ENCODE measurements at regions not wholly inside any gene's neighbourhood (a gene's known extent, or its start where the extent isn't known, plus 50 kb on each side); places are given as distances from the start of the nearest gene placed in this dataset.
A peak's percentile ranks its signal among the peaks of the same experiment; 100 is the strongest.

DNA sequence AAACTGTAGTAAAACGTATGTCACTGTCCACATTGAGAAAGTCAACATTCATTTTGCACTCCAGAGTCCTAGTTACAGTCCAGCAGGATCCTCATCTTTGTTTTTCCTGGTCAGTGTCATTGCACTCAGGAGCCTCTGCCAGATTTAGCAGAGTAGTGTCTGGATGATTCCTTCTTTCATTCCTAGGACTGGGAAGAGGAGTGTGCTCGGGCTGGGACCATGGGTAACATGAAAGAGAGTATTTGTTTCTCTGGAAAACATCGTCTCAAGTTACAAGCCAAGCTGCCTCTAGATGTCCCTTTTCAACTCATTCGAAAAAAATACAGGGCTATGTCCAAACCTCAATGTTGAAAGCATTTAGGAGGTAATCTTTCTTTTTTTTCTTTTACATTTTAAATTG is 69.9 kb upstream of the TNIP3 start:
- no peak for DNase-seq
- in situ Hi-C loops (cut with HindIII; ENCODE audit: low pct_ligation_motif_present, low pct_unique_long_range_greater_than_20kb, low sequenced_read_pairs): no loop called here

DNA sequence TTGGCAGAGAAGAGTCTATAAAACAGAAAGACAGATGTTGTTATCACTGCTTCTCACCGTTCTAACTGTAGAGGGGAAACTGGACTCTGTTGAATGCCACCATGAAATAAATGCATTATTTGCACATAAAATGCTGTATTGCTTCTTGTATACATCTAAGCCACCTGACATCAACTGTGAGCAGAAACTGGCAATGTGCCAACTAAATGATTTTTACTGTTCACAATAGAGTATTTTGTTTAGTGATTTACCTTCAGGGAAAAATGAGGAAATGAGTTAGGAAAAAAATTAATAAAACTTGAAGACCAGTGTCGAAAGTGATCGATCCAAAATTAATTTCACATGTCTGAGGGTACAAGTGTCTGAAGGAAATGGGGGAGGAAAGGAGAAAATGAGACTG is 65.9 kb upstream of the TNIP3 start:
- no peak for DNase-seq
- in situ Hi-C loops (cut with HindIII; ENCODE audit: low pct_ligation_motif_present, low pct_unique_long_range_greater_than_20kb, low sequenced_read_pairs): no loop called here

DNA sequence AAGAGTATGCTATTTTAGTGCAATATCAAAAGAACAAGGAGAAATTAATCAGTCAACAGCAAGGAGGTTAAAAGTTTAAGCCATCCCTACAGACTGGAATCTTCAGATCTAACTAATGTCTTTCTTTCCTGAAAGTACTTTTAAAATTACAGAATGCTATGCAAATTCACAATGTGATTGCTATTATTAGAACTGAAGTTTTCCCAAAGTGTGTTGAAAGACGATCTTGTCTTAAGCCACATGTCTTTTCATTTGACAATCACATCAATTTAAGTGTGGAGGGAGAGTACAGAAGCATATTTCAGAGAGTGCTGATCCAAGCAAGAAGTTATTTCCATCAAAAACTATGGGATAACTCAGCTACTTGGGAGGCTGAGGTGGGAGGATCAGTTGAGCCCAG is 64.7 kb upstream of the TNIP3 start:
- in situ Hi-C loops (cut with HindIII; ENCODE audit: low pct_ligation_motif_present, low pct_unique_long_range_greater_than_20kb, low sequenced_read_pairs): no loop called here
- no peak for DNase-seq

DNA sequence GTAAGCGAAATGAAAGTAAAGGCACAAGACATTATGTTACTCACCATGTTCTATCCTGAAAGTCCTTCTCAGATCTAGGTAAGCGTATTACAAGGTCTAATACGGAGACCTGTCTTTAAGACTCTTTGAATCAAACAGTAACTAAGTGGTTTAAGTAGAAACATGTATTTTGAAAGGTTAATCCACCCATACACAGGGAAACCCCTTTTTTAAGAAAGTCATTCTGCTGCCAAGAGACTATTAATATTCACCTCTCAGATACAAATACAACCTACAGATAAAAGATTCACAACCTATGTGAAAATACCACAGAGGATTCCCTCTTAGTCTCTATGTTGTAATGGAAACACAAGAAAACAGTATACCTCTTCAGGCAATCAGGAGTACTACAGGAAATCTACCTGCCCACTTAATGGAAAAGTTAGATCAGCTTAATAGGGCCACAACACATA is 63.2 kb upstream of the TNIP3 start:
- DNase-seq: peak; percentile 39
- in situ Hi-C loops (cut with HindIII; ENCODE audit: low pct_ligation_motif_present, low pct_unique_long_range_greater_than_20kb, low sequenced_read_pairs): no loop called here

- in situ Hi-C loops (cut with HindIII; ENCODE audit: low pct_ligation_motif_present, low pct_unique_long_range_greater_than_20kb, low sequenced_read_pairs): no loop called here
- no peak for DNase-seq
Observed at GRCh38 chr4:121226362-121226761, 62.2 kb upstream of the TNIP3 start.

DNA sequence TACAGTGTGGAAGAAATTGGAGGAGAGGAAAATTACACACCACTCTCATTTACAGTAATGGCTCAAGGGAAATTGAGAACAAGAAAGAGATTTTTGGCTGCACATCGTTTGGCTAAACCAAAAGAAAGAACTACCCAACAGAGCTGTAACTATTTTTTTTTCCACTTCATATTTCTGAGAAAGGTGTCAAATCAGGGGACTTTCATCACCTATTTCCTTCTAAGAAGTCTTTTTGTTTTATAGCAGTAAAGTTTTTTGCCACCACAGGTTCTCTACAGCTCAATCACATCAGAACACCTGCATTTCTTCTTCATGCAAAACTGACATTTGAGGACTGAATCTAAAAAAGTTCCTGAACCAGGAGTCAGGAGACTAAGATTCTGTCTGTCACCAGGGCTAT is 57.5 kb upstream of the TNIP3 start:
- DNase-seq: no peak
- in situ Hi-C loops (cut with HindIII; ENCODE audit: low pct_ligation_motif_present, low pct_unique_long_range_greater_than_20kb, low sequenced_read_pairs): no loop called here

GRCh38 chr4:121221201-121221600 is 57.1 kb upstream of the TNIP3 start:
- in situ Hi-C loops (cut with HindIII; ENCODE audit: low pct_ligation_motif_present, low pct_unique_long_range_greater_than_20kb, low sequenced_read_pairs): no loop called here
- DNase-seq: no peak

DNA sequence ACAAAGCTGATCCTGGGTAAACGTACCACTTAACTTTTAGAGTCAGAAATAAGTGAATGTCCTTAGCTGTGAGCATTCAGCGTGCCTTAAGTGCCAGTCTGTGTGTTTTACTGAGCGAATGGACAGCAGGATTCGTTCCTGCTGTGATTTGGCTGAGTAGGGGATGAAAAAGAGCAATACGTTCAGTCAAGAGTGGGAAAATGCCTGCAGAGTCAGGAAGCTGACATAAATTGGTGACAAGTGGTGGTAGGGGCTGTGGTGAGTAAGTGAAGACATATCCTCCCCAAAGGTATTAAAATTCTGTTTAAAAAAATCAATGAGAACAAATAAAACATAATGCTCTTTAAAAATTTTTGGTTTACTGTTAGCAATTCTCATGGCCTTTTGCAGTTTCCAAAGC is 56.6 kb upstream of the TNIP3 start:
- DNase-seq: no peak
- in situ Hi-C loops (cut with HindIII; ENCODE audit: low pct_ligation_motif_present, low pct_unique_long_range_greater_than_20kb, low sequenced_read_pairs): no loop called here

DNA sequence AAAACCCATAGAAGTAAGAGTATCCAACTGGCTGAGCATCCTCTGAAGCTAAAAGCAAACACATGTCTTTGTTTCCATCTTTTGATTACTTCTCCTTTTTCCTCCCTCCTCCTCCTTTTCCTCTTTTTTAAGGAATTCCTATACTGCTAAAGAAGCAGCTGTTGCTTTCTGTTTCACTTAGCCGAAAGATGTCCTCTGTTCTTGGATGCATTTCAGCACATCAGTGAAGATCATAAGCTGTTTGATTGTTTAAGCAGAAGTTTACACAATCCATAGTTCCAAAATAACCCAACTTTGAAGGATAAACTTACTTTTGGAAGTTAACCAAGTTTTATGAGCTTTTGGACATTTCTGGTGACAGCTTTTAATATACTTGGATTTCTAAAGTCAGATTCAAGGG is 55.1 kb upstream of the TNIP3 start:
- in situ Hi-C loops (cut with HindIII; ENCODE audit: low pct_ligation_motif_present, low pct_unique_long_range_greater_than_20kb, low sequenced_read_pairs): no loop called here
- DNase-seq: no peak

DNA sequence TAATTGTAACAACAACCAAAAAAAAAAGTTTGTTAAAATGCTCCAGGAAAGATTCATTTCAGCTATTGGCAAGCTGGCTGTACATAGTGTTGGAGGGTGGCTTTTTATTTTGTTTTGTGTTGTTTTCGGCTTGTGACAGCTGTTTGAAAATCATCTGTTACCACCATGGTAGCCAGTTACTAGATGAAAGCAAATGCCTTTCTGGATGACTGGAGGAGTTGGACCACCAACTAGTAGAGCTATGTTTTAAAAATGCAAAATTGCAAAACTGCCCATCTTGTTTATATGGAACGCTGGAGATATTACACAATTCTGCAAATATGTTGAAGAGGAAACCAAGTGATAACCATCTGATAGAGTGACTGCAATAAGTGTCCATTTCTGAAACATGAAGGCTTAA is 53.2 kb upstream of the TNIP3 start:
- no peak for DNase-seq
- in situ Hi-C loops (cut with HindIII; ENCODE audit: low pct_ligation_motif_present, low pct_unique_long_range_greater_than_20kb, low sequenced_read_pairs): no loop called here

DNA sequence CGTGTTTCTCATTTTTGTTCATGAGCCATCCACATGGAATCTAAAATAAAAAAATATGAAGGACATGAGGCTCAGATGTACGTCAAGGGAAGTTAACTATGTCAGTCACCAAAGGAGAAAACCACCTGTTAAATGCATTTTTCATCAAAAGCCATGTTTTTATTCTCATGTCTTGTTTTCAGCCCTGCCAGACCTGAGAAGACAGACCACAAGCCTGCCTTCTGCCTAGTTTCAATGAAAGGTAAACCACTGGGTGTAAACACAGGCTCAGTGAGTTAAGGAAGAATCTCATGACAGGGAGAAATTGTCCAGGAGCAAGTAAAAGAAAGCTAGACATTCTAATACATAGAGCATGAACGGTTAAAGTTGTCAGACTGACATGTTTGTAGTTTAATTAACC is 52.3 kb upstream of the TNIP3 start:
- in situ Hi-C loops (cut with HindIII; ENCODE audit: low pct_ligation_motif_present, low pct_unique_long_range_greater_than_20kb, low sequenced_read_pairs): no loop called here
- no peak for DNase-seq

- in situ Hi-C loops (cut with HindIII; ENCODE audit: low pct_ligation_motif_present, low pct_unique_long_range_greater_than_20kb, low sequenced_read_pairs): no loop called here
- DNase-seq: no peak
Observed at GRCh38 chr4:121213940-121214339, 49.8 kb upstream of the TNIP3 start.

Measured in ACHN (cell line).